Right forelimb (tissue), 1 donor: ENCODE measurements at regions not wholly inside any gene's neighbourhood (a gene's known extent, or its start where the extent isn't known, plus 50 kb on each side); places are given as distances from the start of the nearest gene placed in this dataset.
A peak's percentile ranks its signal among the peaks of the same experiment; 100 is the strongest.

Experiments used
- DNase-seq: peaks from one replicate; pipeline ENCODE4 v3.0.0-alpha.2; 2018

- no peak for DNase-seq
Measured at GRCh38 chr9:89655990-89656657, 51.3 kb downstream of the GADD45G start.

- DNase-seq: no peak
Measured at GRCh38 chr9:89657295-89657694, 52.5 kb downstream of the GADD45G start.

GRCh38 chr9:89657765-89658164, 53.0 kb downstream of the GADD45G start:
- DNase-seq: no peak

- DNase-seq: no peak
Measured at GRCh38 chr9:89658401-89658800, 53.6 kb downstream of the GADD45G start.

- no peak for DNase-seq
Measured at GRCh38 chr9:89658931-89659330, 54.1 kb downstream of the GADD45G start.

GRCh38 chr9:89659473-89659872, 54.7 kb downstream of the GADD45G start:
- DNase-seq: no peak

- DNase-seq: no peak
Measured at GRCh38 chr9:89659891-89660685, 55.3 kb downstream of the GADD45G start.

GRCh38 chr9:89661391-89661949, 56.7 kb downstream of the GADD45G start:
- DNase-seq: no peak

GRCh38 chr9:89661956-89662717, 57.3 kb downstream of the GADD45G start:
- peak; percentile 97 for DNase-seq

GRCh38 chr9:89662718-89663613, 58.2 kb downstream of the GADD45G start:
- DNase-seq: no peak

- no peak for DNase-seq
Measured at GRCh38 chr9:89663614-89663970, 58.8 kb downstream of the GADD45G start.

GRCh38 chr9:89664010-89664409, 59.2 kb downstream of the GADD45G start:
- DNase-seq: no peak

- DNase-seq: no peak
Measured at GRCh38 chr9:89664896-89665329, 60.1 kb downstream of the GADD45G start.

GRCh38 chr9:89666364-89666763, 61.6 kb downstream of the GADD45G start:
- no peak for DNase-seq

- no peak for DNase-seq
Measured at GRCh38 chr9:89666950-89667349, 62.1 kb downstream of the GADD45G start.

- DNase-seq: no peak
Measured at GRCh38 chr9:89667726-89668125, 62.9 kb downstream of the GADD45G start.

- no peak for DNase-seq
Measured at GRCh38 chr9:89668216-89668865, 63.5 kb downstream of the GADD45G start.

GRCh38 chr9:89668866-89669246, 64.0 kb downstream of the GADD45G start:
- no peak for DNase-seq

GRCh38 chr9:89669361-89669842, 64.6 kb downstream of the GADD45G start:
- DNase-seq: no peak

GRCh38 chr9:89670114-89670513, 65.3 kb downstream of the GADD45G start:
- DNase-seq: no peak

GRCh38 chr9:89670801-89671434, 66.1 kb downstream of the GADD45G start:
- DNase-seq: no peak
